Stimulated activated CD8-positive, alpha-beta memory T cell treated with anti-CD3 and anti-CD28 coated beads, Interleukin-15, amount 100 ng/mL, for 48 hours (primary cell): ENCODE measurements at regions not wholly inside any gene's neighbourhood (a gene's known extent, or its start where the extent isn't known, plus 50 kb on each side); places are given as distances from the start of the nearest gene placed in this dataset.

ENCODE experiments used
- DNase-seq, 2 donors: peaks; one replicate each; pipeline ENCODE4 v3.0.0-alpha.2; 2020; ENCODE audit warnings: low read depth in 2 of 2

GRCh38 chr2:153005071-153005730 is 286.8 kb downstream of the ARL6IP6 start:
- DNase-seq = no peak

DNA sequence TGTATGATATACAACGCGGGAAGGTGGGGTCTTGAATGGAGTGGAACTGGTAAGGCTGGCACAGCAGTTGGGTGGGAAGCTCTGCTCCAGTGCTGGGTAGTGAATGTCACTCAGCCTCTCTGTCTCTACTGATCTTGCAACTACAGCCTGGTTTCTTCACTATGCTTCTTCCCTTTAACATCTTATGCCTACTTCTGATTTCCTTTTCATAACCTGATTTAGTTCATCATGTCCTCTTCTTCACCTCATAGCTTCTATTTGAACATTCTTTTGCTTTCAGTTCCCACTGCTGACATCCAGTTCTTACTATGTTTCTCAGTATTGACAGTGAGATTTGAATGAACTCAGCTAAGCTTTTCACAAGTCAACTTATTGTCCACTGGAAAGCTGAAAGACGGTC is 286.2 kb downstream of the ARL6IP6 start:
- no peak for DNase-seq

GRCh38 chr2:152974146-152974545 is 255.7 kb downstream of the ARL6IP6 start:
- no peak for DNase-seq

DNA sequence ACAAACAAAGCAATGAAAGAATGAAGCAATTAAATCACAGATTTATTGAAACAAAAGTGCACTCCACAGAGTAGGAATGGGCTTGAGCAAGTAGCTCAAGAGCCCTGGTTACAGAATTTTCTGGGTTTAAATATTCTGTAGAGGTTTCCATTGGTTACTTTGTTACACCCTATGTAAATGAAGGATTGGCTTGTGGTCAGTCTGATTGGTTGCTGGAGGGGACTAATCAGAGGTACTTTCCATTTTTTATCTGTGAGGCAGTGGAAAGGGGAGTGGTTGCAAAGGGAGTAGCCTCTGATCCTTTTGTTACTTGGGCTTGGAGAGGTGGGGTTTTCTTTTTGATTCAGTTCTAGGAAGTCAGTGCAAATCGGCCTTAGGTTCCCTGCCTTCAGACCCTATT is 253.3 kb downstream of the ARL6IP6 start:
- DNase-seq = no peak

GRCh38 chr2:152962446-152962845 is 244.0 kb downstream of the ARL6IP6 start:
- DNase-seq = no peak

DNA sequence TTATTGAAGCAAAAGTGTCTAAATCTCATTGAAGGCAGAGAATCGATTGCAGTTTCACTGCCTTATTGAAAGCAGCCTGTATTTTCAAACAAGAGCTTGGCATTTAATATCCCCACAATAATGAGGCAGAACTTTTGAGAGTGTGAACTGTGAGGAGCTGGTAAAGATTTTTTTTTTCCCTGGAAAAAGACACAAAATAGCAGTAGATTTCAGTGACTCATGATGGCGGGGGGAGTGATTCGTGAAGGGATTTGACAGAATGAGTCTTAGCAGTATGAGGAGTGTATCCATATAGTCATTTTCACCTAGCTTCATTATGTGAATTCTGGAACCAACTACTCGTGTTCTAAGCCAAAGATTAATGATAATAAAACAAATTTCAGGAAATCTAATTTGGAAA is 242.9 kb downstream of the ARL6IP6 start:
- DNase-seq = no peak

DNA sequence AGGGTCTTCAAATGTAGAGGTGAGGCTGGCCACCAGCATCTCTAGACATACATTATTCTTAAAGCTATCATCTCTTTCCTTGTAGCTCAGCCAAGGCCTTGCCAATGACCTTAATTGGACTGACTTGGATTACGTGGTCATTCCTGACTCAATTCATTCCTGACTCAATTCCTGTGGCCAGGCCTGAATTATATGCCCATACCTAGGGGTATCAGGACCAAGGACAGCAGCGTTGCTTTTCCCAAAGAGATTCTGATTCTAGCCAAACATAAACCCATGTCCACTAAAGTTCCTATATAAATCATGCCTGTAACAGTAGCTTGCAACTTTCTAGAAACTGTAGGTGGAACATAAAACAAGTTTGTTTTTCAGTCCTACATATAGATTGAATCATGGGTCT is 231.7 kb downstream of the ARL6IP6 start:
- no peak for DNase-seq

DNA sequence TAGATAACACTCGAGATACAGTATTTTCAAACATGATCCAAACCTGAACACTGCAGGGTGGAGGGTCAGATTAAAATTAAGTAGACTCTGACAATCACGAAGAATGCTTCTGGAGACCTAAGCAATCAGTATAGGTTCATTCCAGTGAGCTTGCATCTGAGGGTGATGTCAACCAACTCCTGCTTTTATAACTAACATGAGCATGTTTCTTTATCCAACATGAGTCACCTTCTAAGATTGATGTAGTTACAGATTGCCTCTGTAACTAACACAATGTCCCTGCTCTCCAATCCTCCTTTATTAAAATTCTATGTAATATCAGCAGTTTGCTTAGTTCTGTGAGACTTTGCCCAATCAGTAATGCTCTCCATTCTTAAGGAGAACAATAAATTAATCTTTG is 225.7 kb downstream of the ARL6IP6 start:
- no peak for DNase-seq

- DNase-seq = no peak
Measured at GRCh38 chr2:152942940-152943440, 224.6 kb downstream of the ARL6IP6 start.

DNA sequence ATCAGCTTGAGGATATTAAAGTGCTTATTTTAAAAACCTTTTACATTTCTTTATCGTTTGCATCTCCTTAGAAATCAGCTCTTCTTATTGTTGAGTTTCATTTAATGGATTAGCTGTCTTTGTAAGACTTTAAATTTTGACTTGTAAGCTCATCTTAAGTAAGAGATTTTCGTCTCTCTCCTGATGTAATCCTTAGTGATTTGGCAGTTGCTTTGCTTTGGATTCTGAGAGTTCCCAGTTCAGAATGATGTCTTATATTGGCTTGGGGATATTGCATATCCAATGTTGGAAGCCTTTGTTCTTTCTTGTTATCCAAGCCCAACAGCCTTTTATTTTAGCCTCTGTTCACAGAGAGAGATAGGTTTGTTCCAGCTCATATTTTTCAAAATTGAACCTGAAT is 212.1 kb downstream of the ARL6IP6 start:
- DNase-seq = no peak

DNA sequence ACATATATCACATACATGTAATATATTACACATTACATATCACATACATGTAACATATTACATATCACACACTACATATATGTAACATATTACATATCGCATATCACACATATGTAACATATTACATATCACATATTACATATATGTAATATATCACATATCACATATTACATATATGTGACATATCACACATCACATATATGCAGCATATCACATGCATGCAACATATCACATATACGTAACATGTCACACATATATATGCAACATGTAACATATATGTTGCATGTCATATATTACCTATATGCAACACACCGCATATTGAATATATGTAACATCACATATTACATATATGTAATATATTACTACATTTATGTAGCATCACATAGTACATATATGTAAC is 211.2 kb downstream of the ARL6IP6 start:
- no peak for DNase-seq

DNA sequence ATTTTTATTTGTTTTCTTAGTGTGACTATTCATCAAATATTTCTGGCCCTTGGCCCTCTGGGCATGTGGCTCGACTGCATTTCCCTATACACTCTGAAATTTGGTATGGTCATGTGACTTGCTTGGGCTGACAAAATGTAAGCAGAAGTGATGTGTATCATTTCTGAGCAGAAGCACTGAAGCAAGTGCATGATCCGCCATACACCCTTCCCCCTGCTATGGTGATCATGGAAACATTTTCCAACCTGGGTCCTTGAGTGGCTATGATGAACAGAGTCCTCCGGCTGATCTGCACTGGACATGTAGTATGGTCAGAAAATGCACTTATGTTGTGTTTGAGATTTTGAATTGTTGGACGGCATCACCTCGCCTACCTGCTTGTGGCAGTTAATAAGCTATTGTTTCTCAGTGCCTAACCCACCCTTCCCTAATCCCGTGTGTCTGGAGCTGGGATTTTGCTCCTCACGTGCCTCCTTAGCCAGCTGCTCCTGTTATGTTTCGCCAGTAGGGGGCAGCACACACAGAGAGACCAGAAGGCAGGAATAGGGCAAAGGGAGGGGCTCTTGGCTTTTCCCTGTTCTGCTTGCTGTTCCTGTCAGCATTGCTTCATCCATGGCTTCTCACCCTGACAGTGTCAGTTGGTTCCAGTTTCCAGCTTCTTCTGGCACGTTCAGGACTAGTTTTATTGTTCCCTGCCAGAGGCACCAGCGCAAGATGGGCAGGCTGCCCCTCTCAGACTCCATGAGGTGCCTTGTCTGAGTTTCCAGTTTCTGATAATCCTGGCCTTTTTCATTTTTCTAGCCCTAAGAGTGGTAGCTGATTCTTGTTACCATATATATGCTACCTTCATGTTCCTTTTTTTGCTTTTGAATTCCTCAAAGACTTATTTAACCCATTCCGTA is 207.4 kb downstream of the ARL6IP6 start:
- DNase-seq = peak; percentile 9 to 16

- no peak for DNase-seq
Measured at GRCh38 chr2:152924722-152925121, 206.3 kb downstream of the ARL6IP6 start.

- DNase-seq = no peak
Measured at GRCh38 chr2:152924219-152924618, 205.8 kb downstream of the ARL6IP6 start.

DNA sequence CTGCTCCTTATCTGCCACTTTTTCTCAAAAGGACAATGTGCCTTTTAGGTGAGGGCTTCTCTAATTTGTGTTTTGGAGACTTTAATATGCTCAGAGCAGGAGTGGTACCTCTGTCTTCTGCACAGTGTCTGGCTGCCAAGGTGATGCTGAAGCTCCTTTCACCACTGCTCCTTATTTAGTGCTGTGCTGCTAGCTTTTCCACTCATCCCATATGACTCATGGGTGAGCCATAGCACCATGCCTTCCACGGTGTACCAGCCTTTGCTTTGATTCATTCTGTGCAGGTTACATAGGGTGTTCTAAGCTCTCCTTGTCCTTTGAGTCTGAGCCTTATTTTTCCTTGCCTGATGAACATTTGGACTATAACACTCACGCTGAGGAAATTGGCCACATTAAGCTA is 202.4 kb downstream of the ARL6IP6 start:
- DNase-seq = no peak

GRCh38 chr2:152910970-152911369 is 192.6 kb downstream of the ARL6IP6 start:
- no peak for DNase-seq

DNA sequence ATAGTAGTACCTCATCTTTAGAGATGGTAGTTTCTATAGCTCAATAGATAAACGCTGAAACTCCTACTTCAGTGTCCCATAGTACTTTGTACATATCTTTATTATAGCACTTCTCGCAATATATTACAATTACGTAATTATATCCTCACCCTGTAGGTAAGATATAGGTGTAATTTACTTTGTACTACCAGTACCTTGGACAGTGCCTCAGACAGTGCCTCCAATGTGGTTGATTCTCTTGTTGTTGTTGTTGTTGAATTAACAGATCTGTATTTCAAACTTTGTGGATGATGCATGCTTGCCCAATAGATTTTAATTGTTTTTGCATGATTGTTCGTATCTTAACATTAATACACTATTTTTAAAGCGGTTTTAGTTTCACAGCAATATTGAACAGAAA is 188.6 kb downstream of the ARL6IP6 start:
- no peak for DNase-seq

DNA sequence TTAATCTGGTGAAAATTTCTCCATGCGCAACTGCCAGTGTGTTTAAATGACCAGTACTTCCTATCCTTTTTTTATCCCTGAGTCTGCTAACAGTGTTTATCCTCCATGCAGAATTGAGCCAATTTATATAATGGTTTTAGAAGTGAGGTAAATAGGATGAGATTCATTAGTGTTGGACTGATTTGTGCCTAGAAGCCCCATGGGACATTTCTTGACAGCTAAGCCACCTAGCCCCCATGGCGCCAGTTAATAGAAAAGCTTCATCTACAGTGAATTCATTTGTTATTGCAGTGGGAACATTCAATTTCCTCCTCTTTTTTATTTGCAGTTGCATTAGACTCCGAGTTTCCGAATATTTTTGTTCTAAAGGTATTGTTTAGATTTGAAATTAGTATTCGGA is 175.6 kb downstream of the ARL6IP6 start:
- no peak for DNase-seq

GRCh38 chr2:152890736-152891135 is 172.3 kb downstream of the ARL6IP6 start:
- no peak for DNase-seq

GRCh38 chr2:152883951-152884487 is 165.6 kb downstream of the ARL6IP6 start:
- no peak for DNase-seq

DNA sequence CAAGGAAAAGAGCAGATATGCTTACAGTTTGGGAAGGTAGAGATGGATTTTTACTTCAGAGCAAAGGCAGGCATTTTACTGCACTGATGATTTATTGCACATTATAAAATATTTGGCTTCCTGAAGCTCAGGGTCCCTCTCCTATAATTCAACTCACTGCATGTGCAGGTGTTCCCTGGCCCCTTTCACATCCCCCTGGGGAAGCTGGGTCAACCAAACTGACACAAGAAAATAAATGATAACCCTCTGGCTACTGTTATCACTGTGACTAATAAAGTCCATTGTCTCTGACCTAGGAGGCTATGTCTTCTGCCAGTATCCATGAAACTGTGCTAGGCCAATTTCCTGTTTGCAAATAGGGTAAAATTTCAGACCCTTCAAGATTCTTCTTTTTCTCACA is 163.1 kb downstream of the ARL6IP6 start:
- no peak for DNase-seq

- DNase-seq = no peak
Measured at GRCh38 chr2:152879275-152879674, 160.9 kb downstream of the ARL6IP6 start.
